Kidney capillary endothelial cell (primary cell): ENCODE measurements at regions not wholly inside any gene's neighbourhood (a gene's known extent, or its start where the extent isn't known, plus 50 kb on each side); places are given as distances from the start of the nearest gene placed in this dataset.
"Not testable (repeated sequence)": the region's sequence is repeated elsewhere in the genome, so short reads cannot be mapped to it uniquely, and the experiment has no call there.

ENCODE experiments used
- DNase-seq: peaks from one replicate; pipeline ENCODE4 v3.0.0-alpha.2; 2018; ENCODE audit warnings: low spot score

DNA sequence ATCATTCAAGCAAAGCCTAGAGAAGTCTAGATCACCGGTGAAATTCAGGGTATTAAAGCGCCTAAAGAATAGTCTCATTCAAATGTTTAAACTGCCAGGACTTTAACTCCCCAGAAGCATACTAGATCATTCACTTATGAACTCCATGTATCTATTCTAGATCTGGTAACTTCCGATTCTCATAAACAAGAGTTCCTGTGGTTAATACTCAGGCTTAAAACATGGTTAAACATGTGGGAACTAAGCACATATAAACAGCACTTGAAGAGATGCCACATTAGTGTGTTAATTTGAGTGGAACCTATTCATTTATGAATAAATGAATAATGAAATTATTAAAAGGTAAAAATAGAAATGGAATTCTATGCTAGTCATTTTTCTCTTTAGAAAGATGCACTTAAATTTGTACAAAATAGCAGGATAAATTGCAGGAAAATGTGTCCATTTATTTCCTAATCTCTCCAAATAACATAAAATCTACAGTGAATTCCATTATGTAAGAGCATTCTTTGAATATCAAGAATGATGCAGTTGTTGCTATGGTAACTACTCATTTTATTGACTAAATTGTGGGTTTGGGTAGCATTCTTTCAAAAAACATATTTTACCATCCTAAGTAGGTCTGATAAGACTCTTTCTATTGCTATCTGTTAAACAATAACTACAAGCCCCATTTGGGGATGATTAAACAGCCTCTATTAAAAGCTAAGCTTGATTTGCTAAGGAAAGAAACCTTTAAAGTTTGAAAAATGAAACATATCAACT is 147.6 kb upstream of the TMEM168 start:
- no peak for DNase-seq

DNA sequence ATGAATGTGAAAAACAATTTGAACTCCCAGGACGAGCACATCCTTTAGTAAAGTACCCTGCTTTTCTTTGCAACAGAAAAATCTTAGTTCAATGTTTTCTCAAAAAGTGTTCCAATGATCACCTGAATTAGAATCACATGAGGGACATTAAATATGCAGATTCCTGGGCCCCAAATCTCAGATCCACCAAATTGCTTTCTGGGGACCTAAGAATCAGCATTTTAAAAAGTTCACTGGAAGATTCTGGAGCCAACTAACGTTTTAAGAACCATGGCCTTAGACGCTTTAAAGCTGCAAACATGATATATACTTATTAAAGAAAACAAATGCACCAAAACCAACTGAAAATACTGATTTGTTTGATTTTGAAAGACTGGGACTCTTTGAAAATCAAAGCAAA is 143.4 kb upstream of the TMEM168 start:
- no peak for DNase-seq

- DNase-seq, result no peak
Observed at GRCh38 chr7:112930787-112931186, 140.6 kb upstream of the TMEM168 start.

- DNase-seq, result no peak
Observed at GRCh38 chr7:112929421-112929820, 139.2 kb upstream of the TMEM168 start.

DNA sequence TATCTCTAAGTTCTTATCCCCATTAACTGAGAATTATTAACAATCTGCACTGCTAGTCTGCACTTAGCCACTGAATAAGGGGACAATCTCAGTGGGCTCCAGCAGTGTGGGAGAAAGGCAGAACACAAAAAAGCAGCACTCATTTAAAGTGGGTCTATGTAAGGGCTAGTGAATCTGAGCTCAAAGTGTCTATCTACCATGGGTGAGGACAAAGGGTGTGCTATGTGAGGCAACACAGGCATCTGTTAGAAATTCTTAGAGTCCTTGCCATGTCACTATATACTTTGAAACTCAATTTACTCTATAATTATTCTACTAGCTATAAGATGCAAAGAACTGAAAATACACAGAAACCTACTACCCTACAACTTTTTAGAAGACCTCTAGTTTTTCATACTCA is 135.8 kb upstream of the TMEM168 start:
- DNase-seq, result no peak

DNA sequence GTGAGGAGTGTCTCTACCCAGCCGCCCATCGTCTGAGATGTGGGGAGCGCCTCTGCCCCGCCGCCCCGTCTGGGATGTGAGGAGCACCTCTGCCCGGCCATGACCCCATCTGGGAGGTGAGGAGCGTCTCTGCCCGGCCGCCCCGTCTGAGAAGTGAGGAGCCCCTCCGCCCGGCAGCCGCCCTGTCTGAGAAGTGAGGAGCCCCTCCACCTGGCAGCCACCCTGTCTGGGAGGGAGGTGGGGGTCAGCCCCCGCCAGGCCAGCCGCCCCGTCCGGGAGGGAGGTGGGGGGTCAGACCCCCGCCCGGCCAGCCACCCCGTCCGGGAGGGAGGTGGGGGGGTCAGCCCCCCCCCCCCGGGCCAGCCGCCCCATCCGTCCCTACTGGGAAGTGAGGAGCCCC is 132.4 kb upstream of the TMEM168 start:
- DNase-seq, result not testable (repeated sequence)

GRCh38 chr7:112916431-112916830 is 126.2 kb upstream of the TMEM168 start:
- not testable (repeated sequence) for DNase-seq

GRCh38 chr7:112908086-112908485 is 117.9 kb upstream of the TMEM168 start:
- no peak for DNase-seq

DNA sequence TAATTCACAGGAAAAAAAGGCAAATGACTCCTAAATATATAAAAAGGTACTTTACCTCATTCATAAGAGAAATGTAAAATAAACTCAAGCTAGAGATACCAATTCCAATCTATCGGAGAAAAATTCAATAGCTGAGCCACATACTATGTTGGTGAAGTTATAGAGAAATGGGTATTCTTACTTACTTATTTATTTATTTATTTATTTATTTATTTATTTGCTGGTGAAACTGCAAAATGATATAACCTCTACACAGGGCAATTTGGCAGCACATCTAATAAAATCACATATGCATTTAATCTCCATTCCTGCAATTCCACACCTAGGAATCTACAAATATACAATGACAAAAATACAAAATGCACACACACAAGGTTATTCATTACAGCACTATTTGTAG is 117.5 kb upstream of the TMEM168 start:
- DNase-seq, result no peak

DNA sequence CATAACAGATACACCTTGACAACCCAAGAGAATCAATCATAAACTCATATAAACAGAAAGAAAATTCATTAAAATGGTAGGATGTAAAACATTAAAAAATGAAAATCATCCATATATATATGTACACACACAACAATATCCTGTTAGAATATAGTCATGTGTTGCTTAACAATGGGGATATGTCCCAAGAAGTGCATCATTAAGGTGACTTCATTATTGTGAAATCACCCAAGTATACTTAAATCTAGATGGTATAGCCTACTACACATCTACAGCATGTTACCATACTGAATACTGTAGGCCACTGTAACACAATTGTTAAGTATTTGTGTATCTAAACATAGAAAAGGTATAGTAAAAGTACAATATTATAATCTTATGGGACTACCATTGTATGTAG is 115.8 kb upstream of the TMEM168 start:
- DNase-seq, result no peak

DNA sequence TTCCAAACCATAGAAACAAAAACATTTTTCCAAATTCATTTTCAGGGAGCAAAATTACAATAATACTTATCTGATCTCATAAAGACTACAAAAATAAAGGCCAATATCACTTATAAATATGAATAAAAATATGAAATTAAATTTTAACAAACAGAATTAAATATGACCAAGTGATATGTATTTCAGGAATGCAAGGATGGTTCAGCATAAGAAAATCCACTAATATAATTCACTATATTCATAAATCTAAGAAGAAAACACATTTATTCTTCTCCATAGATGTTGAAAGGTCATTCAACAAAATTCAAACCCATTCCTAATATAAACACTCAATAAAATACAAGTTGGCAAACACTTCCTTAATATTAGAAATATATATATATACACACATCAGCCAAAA is 115.2 kb upstream of the TMEM168 start:
- DNase-seq, result no peak

- peak; percentile 70 for DNase-seq
Observed at GRCh38 chr7:112898432-112899290, 108.5 kb upstream of the TMEM168 start.

DNA sequence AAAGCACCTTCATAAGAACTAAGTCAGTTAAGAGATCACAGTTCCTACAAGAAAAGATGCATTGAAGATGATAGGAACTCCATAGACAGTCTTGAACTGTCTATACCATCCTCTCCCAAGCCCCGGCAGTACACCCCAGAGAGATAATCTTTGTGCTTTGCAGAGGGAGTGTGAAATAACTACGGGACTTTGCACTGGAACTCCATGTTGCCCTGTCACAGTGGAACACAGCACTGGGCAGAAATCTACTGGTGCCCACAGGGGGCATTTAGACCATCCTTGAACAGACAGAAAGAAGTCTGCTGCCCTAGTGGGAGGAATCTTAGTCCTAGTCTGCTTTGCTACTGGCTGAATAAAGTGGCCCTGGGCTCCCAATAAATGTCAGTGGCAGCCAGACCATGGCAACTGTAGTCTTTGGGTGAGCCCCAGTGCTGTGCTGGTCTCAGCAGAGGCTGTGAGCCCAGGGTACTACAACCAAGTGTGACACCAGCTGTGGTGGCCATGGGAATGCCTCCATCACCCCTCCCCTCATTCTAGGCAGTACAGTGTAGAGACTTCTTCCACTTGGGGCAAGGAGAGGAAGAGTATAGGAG is 107.7 kb upstream of the TMEM168 start:
- no peak for DNase-seq

- DNase-seq, result no peak
Observed at GRCh38 chr7:112896026-112896601, 105.9 kb upstream of the TMEM168 start.

DNA sequence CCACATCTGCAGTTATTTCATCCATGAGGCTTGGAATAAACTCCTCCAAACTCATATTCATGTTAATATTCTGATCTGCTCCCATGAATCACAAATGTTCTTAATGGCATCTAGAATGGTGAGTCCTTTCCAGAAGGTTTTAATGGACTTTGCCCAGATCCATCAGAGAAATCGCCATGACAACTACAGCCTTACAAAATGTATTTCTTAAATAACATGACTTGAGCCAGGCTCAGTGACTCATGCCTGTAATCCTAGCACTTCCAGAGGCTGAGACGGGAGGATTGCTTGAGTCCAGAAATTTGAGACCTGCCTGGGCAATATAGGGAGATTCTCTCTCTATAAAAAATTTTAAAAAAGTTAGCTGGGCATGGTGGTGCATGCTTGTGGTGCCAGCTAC is 102.1 kb upstream of the TMEM168 start:
- no peak for DNase-seq

DNA sequence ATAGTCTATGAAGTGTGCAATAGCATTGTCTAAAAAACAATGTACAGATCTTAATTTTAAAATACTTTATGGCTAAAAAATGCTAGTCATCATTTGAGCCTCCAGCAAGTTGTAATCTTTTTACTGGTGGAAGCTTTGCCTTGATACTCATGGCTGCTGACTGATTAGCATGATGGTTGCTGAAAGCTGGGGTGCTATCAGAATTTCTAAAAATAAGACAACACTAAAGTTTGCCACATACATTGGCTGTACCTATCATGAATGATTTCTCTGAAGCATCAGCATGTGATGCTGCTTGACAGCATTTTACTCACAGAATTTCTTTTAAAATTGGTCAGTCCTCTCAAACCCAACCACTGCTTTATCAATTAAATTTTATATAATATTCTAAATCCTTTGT is 101.5 kb upstream of the TMEM168 start:
- no peak for DNase-seq

- no peak for DNase-seq
Observed at GRCh38 chr7:112889834-112890438, 99.7 kb upstream of the TMEM168 start.

- no peak for DNase-seq
Observed at GRCh38 chr7:112889268-112889667, 99.1 kb upstream of the TMEM168 start.

- no peak for DNase-seq
Observed at GRCh38 chr7:112888781-112889180, 98.6 kb upstream of the TMEM168 start.

GRCh38 chr7:112887976-112888375 is 97.8 kb upstream of the TMEM168 start:
- no peak for DNase-seq

DNA sequence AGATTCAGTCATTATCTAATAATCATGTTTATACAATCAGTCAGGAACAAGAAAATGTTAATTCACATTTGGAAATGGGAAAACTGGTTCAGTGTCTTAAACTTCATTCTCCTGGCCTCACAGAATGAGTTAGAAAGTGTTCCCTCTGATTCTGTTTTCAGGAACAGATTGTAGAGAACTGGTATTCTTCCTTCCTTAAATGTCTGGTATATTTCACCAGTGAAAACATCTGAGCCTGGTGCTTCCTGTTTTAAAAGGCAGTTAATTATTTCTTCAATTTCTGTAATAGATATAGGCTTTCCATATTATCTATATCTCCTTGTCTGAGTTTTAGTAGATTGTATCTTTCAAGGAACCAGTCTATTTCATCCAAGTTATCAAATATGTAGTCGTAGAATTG is 97.1 kb upstream of the TMEM168 start:
- DNase-seq, result no peak

GRCh38 chr7:112886208-112886607 is 96.0 kb upstream of the TMEM168 start:
- no peak for DNase-seq
